K562 (cell line): ENCODE measurements at regions not wholly inside any gene's neighbourhood (a gene's known extent, or its start where the extent isn't known, plus 50 kb on each side); places are given as distances from the start of the nearest gene placed in this dataset.

ENCODE experiments used
- ATAC-seq: fragments of 200-7000 bp; cut with Tn5 transposase; 3 replicates; pipeline ENCODE4 v1.9.1; 2020; ENCODE audit warnings: moderate library complexity
- BruUV-seq: library from RNA; stranded (reverse); fragments of 400-500 nt; replicated peaks from 2 replicates; lab custom pipeline; 2021; lab: Mats Ljungman, UMichigan
- CTCF ChIA-PET: fragments of 300-600 bp; formaldehyde crosslinking; extraction: SDS; loops from one replicate; lab custom pipeline; 2021; ENCODE audit warnings: low intra/inter-chr PET ratio; lab: Yijun Ruan, JAX
- POLR2A ChIA-PET: fragments of 300-600, 350-650 bp; sonication (Branson Sonifier 250); formaldehyde crosslinking; extraction: SDS; loops from one replicate; lab custom pipeline; 2021; ENCODE audit warnings: antibody characterized with exemption, inconsistent platforms; lab: Yijun Ruan, JAX
- DNase-seq, 4 experiments: peaks; one replicate each; pipeline versions ENCODE4 v3.0.0 to v3.0.0-alpha.2; 2011 to 2018; ENCODE audit warnings: low spot score in 3 of 4, mixed read lengths in 3 of 4; ENCODE audit errors: extremely low read depth in 1 of 4
- FAIRE-seq: peaks from 2 replicates; lab custom pipeline; 2011; peaks lifted over from hg19 to GRCh38; lab: Jason Lieb, UNC
- H2AFZ ChIP-seq: 2 replicates; pipeline ENCODE4 v1.6.0; 2011; ENCODE audit warnings: low read depth, low read length, control low read depth, inconsistent platforms
- H3K27ac ChIP-seq: fragments of 200-600 bp; 3 replicates; pipeline ENCODE4 v1.8.0; 2011; ENCODE audit warnings: low read depth, mild to moderate bottlenecking, control low read depth, inconsistent platforms, low read length, moderate library complexity, mixed read lengths; ENCODE audit errors: extremely low read depth
- H3K27me3 ChIP-seq, 2 experiments: fragments of 300-600 bp in 1 of 2; 2 replicates in 1 of 2; 3 replicates in 1 of 2; pipeline versions ENCODE4 v1.6.0 to v1.8.0; 2011; ENCODE audit warnings: inconsistent platforms in 2 of 2, low read length in 2 of 2, mild to moderate bottlenecking in 1 of 2, mixed read lengths in 1 of 2, moderate library complexity in 1 of 2; ENCODE audit not compliant: control insufficient read depth in 2 of 2, insufficient read depth in 2 of 2
- H3K36me3 ChIP-seq: fragments of 300-600 bp; 3 replicates; pipeline ENCODE4 v1.8.0; 2011; ENCODE audit warnings: mild to moderate bottlenecking, low read length, inconsistent platforms; ENCODE audit not compliant: control insufficient read depth, insufficient read depth
- H3K4me1 ChIP-seq, 2 experiments: fragments of 200-600 bp in 1 of 2; replicated peaks in 1 of 2; 2 replicates in 1 of 2; 3 replicates in 1 of 2; pipeline versions ENCODE4 v1.5.1 to v1.8.0; 2011; ENCODE audit warnings: inconsistent platforms in 2 of 2, low read length in 2 of 2, mild to moderate bottlenecking in 1 of 2, mixed read lengths in 1 of 2, moderate library complexity in 1 of 2; ENCODE audit not compliant: control insufficient read depth in 2 of 2, insufficient read depth in 2 of 2
- H3K4me2 ChIP-seq: 2 replicates; pipeline ENCODE4 v1.6.1; 2011; ENCODE audit warnings: low read length, control low read depth, inconsistent platforms, mixed read lengths; ENCODE audit not compliant: insufficient read depth
- H3K4me3 ChIP-seq: fragments of 200-600 bp; sonication (generic), shearing (Covaris generic); 2 replicates; pipeline ENCODE4 v1.5.1; 2016; ENCODE audit warnings: control low read depth, inconsistent platforms
- H3K79me2 ChIP-seq: fragments of 200-600 bp; 3 replicates; pipeline ENCODE4 v1.8.0; 2011; ENCODE audit warnings: low read length, inconsistent platforms; ENCODE audit not compliant: control insufficient read depth, insufficient read depth
- H3K9ac ChIP-seq, 2 experiments: 2 replicates each; pipeline versions ENCODE4 v1.6.0 to v1.6.1; 2011; ENCODE audit warnings: low read depth in 2 of 2, low read length in 2 of 2, control low read depth in 1 of 2, inconsistent platforms in 1 of 2, mild to moderate bottlenecking in 1 of 2, mixed read lengths in 1 of 2; ENCODE audit not compliant: insufficient read depth in 1 of 2
- H3K9me1 ChIP-seq: one replicate; pipeline ENCODE4 v1.6.0; 2011; ENCODE audit warnings: inconsistent platforms, mild to moderate bottlenecking, low read length, moderate library complexity; ENCODE audit not compliant: control insufficient read depth, insufficient read depth
- H3K9me3 ChIP-seq: replicated peaks from 2 replicates; pipeline ENCODE4 v1.5.1; 2011; ENCODE audit warnings: low read depth, low read length, inconsistent platforms; ENCODE audit not compliant: control insufficient read depth, insufficient read depth
- H4K20me1 ChIP-seq: replicated peaks from 2 replicates; pipeline ENCODE4 v1.6.1; 2011; ENCODE audit warnings: low read length, inconsistent platforms, mixed read lengths; ENCODE audit not compliant: control insufficient read depth, insufficient read depth
- AFF1 ChIP-seq, 2 experiments: fragments of 450-650 bp; IDR thresholded peaks; 2 replicates each; pipeline ENCODE4 v1.6.1; 2018; ENCODE audit warnings: mild to moderate bottlenecking in 2 of 2, low read depth in 1 of 2; ENCODE audit not compliant: partially characterized antibody in 2 of 2
- BMI1 ChIP-seq: fragments of 150-350 bp; IDR thresholded peaks from 2 replicates; pipeline ENCODE4 v1.6.1; 2014; ENCODE audit warnings: low read length
- CGGBP1 ChIP-seq: fragments of 250-450 bp; sonication (Bioruptor Pico); IDR thresholded peaks from 2 replicates; pipeline ENCODE4 v1.9.0; 2021; ENCODE audit warnings: mild to moderate bottlenecking
- DIDO1 ChIP-seq: fragments of 450-650 bp; IDR thresholded peaks from 2 replicates; pipeline ENCODE4 v1.6.1; 2016; ENCODE audit warnings: low read depth, missing biosample characterization, missing genetic modification characterization
- FOXA1 ChIP-seq: fragments of 450-650 bp; IDR thresholded peaks from 2 replicates; pipeline ENCODE4 v1.6.1; 2016; ENCODE audit warnings: mild to moderate bottlenecking, borderline replicate concordance
- GTF2E2 ChIP-seq: fragments of 200-800 bp; sonication (Bioruptor generic); IDR thresholded peaks from 2 replicates; pipeline ENCODE4 v1.6.1; 2016; ENCODE audit warnings: missing genetic modification characterization, missing compliant biosample characterization
- HNRNPH1 ChIP-seq: fragments of 200-400 bp; formaldehyde crosslinking; optimal IDR thresholded peaks from 2 replicates; pipeline ENCODE3; 2017; ENCODE audit warnings: low read depth, mild to moderate bottlenecking, low read length, moderate library complexity
- RAD21 ChIP-seq, 2 experiments: fragments of 250-450 bp in 1 of 2; fragments of 450-650 bp in 1 of 2; sonication (Bioruptor Pico) in 1 of 2; formaldehyde crosslinking in 1 of 2; IDR thresholded peaks in 1 of 2; conservative IDR thresholded peaks in 1 of 2; 2 replicates each; pipeline versions ENCODE4 v1.4.0 to v1.8.0; 2020 to 2022; ENCODE audit warnings: mild to moderate bottlenecking in 2 of 2, moderate library complexity in 1 of 2
- RBM14 ChIP-seq: fragments of 200-400 bp; formaldehyde crosslinking; IDR thresholded peaks from 2 replicates; pipeline ENCODE4 v1.6.1; 2018; ENCODE audit warnings: low read depth, mild to moderate bottlenecking, low read length, moderate library complexity, borderline replicate concordance; ENCODE audit not compliant: insufficient read depth
- RBM34 ChIP-seq: fragments of 200-400 bp; formaldehyde crosslinking; IDR thresholded peaks from 2 replicates; pipeline ENCODE4 v1.6.1; 2018; ENCODE audit warnings: low read length, borderline replicate concordance; ENCODE audit not compliant: insufficient read depth
- SP2 ChIP-seq: IDR thresholded peaks from 2 replicates; pipeline ENCODE4 v1.6.1; 2011; ENCODE audit warnings: mild to moderate bottlenecking, low read depth, low read length, moderate library complexity; ENCODE audit not compliant: poor library complexity, severe bottlenecking; ENCODE audit errors: extremely low read depth
- THRB ChIP-seq: fragments of 450-650 bp; formaldehyde crosslinking; conservative IDR thresholded peaks from 2 replicates; pipeline ENCODE4 v1.4.0; 2022; ENCODE audit warnings: mild to moderate bottlenecking, missing genetic modification characterization
- WGBS: fragments of 100-300 bp; shearing (Covaris generic); methylation state at CpG from one replicate; pipeline ENCODE4 v1.1.6; 2016; ENCODE audit warnings: low coverage, mixed read lengths; ENCODE audit not compliant: insufficient coverage; ENCODE audit errors: missing lambda C conversion rate; 5-methylcytosine and 5-hydroxymethylcytosine counted together
- in situ Hi-C: fragments of 300-500 bp; cut with MboI; formaldehyde crosslinking; loops from 4 replicates; pipeline ENCODE4 v1.15.0; 2018; ENCODE audit warnings: inconsistent platforms, mixed read lengths
- intact Hi-C: fragments of 100-400 bp; cut with micrococcal nuclease; formaldehyde crosslinking; loops from 2 replicates; pipeline ENCODE4 v1.14.2; 2022
- TF ChIP-seq, protein P1 (sequence below): sonication (generic); formaldehyde crosslinking; IDR thresholded peaks from 2 replicates; pipeline ENCODE4 v1.8.1; 2023; ENCODE audit warnings: mild to moderate bottlenecking, missing genetic modification reagents

GRCh38 chr7:46213154-46213537 lies 292.1 kb upstream of the IGFBP3 start:
- 0% methylated on average over 2 of the region's 2 CpGs for WGBS
- Histone ChIP-seq H3K4me3 (no peak overlapping the region), H2AFZ (no peak overlapping the region), H3K9ac (no peak overlapping the region), H3K36me3 (no peaks in the 10 kb centered on the region), H4K20me1 (no peaks in the 10 kb centered on the region), H3K4me2 (no peak overlapping the region), H3K27ac (no peak overlapping the region), H3K9me1 (no peaks in the 10 kb centered on the region), H3K79me2 (no peaks in the 10 kb centered on the region), H3K4me1 (no peaks in the 10 kb centered on the region)
- ATAC-seq = no peak
- intact Hi-C loops = no loop called here
- CTCF ChIA-PET = no interaction called here
- FAIRE-seq = no peak
- DNase-seq = no peak
- TF ChIP-seq THRB (CRISPR knock-in tag) (no peak), RBM14 (no peak), HNRNPH1 (no peak), SP2 (no peak), CGGBP1 (CRISPR knock-in tag) (no peak), GTF2E2 (tag) (no peak), RBM34 (no peak), BMI1 (no peak), DIDO1 (tag) (no peak), AFF1 (IDR thresholded peaks at IDR 0.05; ENCODE audit: low read depth in 1 of 2, partially characterized antibody in 2 of 2) (no peak), RAD21 (CRISPR knock-in tag; conservative IDR thresholded peaks at IDR 0.05 in 1 of 2, IDR thresholded peaks at IDR 0.05 in 1 of 2) (no peak), FOXA1 (no peak)
- TF ChIP-seq, protein P1, sequence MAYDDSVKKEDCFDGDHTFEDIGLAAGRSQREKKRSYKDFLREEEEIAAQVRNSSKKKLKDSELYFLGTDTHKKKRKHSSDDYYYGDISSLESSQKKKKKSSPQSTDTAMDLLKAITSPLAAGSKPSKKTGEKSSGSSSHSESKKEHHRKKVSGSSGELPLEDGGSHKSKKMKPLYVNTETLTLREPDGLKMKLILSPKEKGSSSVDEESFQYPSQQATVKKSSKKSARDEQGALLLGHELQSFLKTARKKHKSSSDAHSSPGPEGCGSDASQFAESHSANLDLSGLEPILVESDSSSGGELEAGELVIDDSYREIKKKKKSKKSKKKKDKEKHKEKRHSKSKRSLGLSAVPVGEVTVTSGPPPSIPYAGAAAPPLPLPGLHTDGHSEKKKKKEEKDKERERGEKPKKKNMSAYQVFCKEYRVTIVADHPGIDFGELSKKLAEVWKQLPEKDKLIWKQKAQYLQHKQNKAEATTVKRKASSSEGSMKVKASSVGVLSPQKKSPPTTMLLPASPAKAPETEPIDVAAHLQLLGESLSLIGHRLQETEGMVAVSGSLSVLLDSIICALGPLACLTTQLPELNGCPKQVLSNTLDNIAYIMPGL (CRISPR knock-in tag) = no peak
- TF ChIP-seq, all 486 proteins: peak for 0
- H3K9me3 ChIP-seq = no peaks in the 10 kb centered on the region
- BruUV-seq = no TSS peak
- POLR2A ChIA-PET = interaction anchor here (0.7 kb wide), 1 partner anchor 109 kb away, joined by 3 read pairs; no protein-coding TSS in a partner anchor
- in situ Hi-C loops = no loop called here
- H3K27me3 ChIP-seq = no peaks in the 10 kb centered on the region
